ENCODE measurements at regions not wholly inside any gene's neighbourhood (a gene's known extent, or its start where the extent isn't known, plus 50 kb on each side); places are given as distances from the start of the nearest gene placed in this dataset.

- DNase-seq (ENCODE audit: low read depth in 4 of 4, low spot score in 3 of 4) = no peak
Measured at GRCh38 chr9:103734471-103734870, 359.6 kb upstream of the SMC2 start.

- no peak for DNase-seq (ENCODE audit: low read depth in 4 of 4, low spot score in 3 of 4)
Measured at GRCh38 chr9:103755441-103755840, 338.7 kb upstream of the SMC2 start.

DNA sequence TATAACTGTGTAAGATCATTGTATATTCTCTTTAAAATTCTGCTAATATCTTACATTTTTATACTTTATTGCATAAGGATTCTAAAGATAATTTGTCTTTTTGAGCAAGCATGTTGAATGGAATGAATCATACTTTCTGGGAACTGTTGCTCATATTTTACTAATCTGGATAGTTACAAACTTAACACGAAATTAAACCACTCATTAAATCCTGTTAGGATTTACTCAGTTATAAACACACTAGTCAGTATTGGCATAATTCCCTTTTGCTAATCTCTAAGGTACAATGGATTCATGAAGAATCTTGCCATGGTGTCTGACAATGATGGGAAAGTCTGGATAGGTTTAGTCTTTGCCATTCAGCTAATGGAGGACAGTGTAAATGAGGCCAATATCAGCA, 338.1 kb upstream of the SMC2 start:
- no peak for DNase-seq (ENCODE audit: low read depth in 4 of 4, low spot score in 3 of 4)

DNA sequence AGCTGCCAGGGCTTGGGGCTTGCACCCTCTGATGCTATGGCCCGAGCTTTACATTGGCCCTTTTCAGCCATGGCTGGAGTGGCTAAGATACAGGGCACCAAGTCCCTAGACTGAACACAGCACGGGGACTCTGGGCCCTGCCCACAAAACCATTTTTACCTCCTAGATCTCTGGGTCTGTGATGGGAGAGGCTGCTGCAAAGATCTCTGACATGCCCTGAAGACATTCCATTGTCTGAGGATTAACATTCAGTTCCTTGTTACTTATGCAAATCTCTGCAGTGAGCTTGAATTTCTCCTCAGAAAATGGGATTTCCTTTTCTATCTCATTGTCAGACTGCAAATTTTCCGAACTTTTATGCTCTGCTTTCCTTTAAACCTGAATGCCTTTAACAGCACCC, 337.0 kb upstream of the SMC2 start:
- no peak for DNase-seq (ENCODE audit: low read depth in 4 of 4, low spot score in 3 of 4)

- no peak for DNase-seq (ENCODE audit: low read depth in 4 of 4, low spot score in 3 of 4)
Measured at GRCh38 chr9:103761466-103761865, 332.6 kb upstream of the SMC2 start.

DNA sequence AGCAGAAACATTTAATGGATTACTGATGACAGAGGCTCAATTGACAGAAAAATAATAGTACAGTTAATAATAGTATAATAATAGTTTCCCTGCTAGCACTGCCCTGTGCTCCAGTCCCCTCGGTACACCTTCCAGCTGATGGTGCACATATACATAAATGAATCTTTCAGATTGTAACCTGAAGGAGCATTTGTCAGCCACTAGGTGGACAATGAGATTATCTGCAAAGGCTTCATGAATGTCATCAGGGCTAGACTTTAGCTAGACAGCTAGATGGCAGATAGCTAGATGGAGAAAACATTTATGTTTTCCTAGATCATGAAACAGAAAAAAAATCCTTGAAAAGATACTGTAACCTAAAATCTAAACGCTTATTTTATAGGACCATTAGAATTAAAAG, 304.4 kb upstream of the SMC2 start:
- DNase-seq (ENCODE audit: low read depth in 4 of 4, low spot score in 3 of 4) = no peak

- DNase-seq (ENCODE audit: low read depth in 4 of 4, low spot score in 3 of 4) = no peak
Measured at GRCh38 chr9:103798620-103799019, 295.5 kb upstream of the SMC2 start.

GRCh38 chr9:103799959-103800358, 294.1 kb upstream of the SMC2 start:
- no peak for DNase-seq (ENCODE audit: low read depth in 4 of 4, low spot score in 3 of 4)

DNA sequence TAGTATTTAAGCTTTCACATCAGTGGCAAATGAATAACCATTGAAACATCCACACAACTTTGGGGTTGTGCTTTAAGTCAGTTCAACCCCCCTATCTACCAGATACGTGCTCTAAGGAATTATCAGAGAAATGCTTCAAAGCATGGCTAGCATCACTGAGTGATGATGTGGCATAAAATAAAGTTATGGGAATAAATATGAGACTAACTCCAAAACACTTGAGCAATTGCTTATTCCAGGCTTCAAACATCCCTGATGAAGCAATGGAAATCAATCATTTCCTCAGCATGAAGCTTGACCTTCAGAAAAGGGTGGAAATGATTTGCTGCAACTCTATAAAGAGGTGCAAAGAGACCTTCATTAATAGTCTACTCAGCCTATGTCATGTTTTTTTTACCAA, 292.0 kb upstream of the SMC2 start:
- no peak for DNase-seq (ENCODE audit: low read depth in 4 of 4, low spot score in 3 of 4)

DNA sequence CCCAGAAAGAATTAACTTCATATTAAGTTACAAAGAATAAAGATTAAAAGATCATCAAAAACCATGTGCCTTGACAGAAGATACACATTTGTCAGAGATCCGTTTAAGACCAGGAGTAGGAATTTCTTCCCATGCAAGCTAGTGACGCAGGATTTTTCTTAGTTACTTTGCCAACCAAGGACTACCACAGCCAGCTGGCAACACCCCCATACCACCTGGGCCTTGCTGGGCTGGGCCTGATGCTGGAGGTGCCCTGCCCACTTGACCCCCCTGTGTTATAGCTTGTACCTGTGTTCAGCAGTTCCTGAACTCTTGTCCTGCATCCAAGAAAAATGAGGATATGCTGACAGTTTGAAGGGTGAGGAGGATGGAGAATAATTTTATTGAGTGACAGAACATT, 290.9 kb upstream of the SMC2 start:
- DNase-seq (ENCODE audit: low read depth in 4 of 4, low spot score in 3 of 4) = no peak

GRCh38 chr9:103804077-103804735, 289.9 kb upstream of the SMC2 start:
- DNase-seq (ENCODE audit: low read depth in 4 of 4, low spot score in 3 of 4) = no peak

- DNase-seq (ENCODE audit: low read depth in 4 of 4, low spot score in 3 of 4) = no peak
Measured at GRCh38 chr9:103809745-103810144, 284.4 kb upstream of the SMC2 start.

DNA sequence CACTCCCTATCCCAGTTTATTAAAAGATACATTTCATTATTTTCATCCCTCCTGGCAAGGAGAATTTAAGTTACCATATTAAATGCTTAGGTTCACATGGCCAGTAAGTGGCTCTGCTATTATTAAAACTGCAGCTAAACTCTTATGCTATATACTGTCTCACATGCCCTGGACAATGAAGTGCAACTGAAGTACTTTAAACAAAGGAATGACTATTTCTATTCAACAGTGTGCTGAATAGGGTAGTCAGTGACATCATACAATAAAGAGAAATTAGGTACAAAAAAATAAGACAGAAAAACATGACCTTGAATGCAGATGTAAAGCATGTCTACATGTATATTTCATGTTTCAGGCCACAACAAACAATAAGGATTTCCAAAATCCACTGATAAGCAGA, 282.6 kb upstream of the SMC2 start:
- DNase-seq (ENCODE audit: low read depth in 4 of 4, low spot score in 3 of 4) = no peak

DNA sequence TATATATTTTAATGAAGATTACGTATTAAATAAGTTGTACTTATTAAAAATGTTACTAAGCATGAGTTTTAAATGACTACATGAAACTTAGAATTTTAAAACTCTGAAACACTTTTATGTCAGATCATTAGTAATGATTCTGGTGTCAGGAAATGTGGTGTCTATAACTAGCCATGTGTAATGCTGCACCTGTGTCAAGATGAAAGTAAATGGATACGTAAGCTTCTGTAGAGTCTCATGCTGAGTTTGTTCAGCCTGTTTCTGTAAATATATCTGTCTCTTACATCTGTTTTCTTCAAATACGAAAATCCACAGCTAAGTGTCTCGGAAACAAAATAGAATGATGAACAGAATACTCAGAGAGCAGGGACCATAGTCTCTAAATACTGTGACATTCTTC, 278.0 kb upstream of the SMC2 start:
- no peak for DNase-seq (ENCODE audit: low read depth in 4 of 4, low spot score in 3 of 4)

DNA sequence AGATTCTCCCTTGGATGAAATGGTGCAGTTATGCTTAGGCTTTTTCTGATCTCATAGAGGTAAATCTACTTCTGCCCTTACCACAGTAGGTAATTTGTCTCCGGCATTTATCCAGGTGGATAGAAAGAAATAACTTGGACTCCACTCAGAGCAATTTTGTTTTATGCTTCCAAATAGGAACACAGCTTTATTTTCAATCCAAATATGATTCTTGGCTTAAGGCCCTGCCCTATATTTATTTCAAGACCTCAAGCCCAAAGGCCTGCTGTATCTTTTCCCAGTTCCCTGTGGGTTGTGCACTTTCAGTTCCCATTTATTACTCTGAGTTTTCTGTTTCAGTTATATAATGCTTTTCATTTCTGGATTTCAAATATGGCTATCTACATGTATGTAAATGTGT, 274.2 kb upstream of the SMC2 start:
- DNase-seq (ENCODE audit: low read depth in 4 of 4, low spot score in 3 of 4) = no peak

- no peak for DNase-seq (ENCODE audit: low read depth in 4 of 4, low spot score in 3 of 4)
Measured at GRCh38 chr9:103821115-103821514, 273.0 kb upstream of the SMC2 start.

DNA sequence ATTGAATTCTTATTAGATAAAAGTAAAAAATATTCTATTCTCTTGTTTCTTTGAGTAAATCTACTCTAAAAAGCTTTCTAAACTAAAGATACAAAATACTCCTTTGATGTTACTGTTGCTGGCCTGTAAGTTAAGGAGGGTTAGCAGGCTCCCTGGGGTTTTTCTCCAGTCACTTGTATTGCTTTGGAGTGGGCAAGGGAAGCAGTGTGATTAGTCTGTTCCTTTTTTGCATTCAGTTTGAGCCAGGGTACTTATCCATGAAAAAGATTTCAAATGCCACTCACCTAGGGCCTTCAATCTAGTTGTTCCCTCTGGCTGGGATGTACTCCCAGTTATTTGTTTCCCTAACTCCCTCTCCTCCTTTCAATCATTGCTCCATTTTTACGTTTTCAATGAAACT, 256.2 kb upstream of the SMC2 start:
- DNase-seq (ENCODE audit: low read depth in 4 of 4, low spot score in 3 of 4) = no peak

- no peak for DNase-seq (ENCODE audit: low read depth in 4 of 4, low spot score in 3 of 4)
Measured at GRCh38 chr9:103839197-103839596, 254.9 kb upstream of the SMC2 start.

- no peak for DNase-seq (ENCODE audit: low read depth in 4 of 4, low spot score in 3 of 4)
Measured at GRCh38 chr9:103867886-103868285, 226.2 kb upstream of the SMC2 start.

DNA sequence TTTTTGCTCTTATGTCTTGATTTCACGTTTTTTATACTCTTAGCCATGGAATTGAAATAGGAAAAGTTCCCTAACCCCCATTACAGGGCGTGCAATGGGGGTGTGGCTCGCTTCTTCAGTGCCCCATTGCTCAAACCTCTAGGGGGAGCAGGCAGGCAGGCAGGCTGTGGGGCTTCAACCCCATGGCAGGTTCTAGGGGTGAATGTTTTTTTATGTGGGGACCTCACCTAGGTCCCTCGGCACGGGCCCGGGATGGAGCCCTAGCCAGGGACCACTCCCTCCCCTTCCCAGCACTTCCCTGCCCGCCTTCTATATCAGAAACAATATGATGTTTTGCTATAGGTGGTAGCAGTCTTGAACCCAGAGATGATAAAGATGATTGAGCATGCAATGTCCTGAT, 221.3 kb upstream of the SMC2 start:
- DNase-seq (ENCODE audit: low read depth in 4 of 4, low spot score in 3 of 4) = no peak

- no peak for DNase-seq (ENCODE audit: low read depth in 4 of 4, low spot score in 3 of 4)
Measured at GRCh38 chr9:103881419-103881818, 212.7 kb upstream of the SMC2 start.

DNA sequence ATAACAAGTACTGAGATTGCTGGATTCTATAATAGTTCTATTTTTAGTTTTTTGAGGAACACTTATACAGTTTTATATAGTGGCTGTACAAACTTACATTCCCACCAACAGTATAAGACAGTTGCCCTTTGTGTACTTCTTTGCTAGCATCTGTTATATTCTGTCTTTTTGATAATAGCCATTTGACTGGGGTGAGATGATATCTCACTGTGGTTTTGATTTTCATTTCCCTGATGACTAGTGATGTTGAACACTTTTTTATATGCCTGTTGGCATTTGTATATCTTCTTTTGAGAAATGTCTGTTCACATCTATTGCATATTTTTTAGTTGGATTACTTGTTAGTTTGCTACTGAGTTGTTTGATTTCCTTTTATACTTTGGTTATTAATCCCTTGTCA, 204.1 kb upstream of the SMC2 start:
- DNase-seq (ENCODE audit: low read depth in 4 of 4, low spot score in 3 of 4) = no peak

- no peak for DNase-seq (ENCODE audit: low read depth in 4 of 4, low spot score in 3 of 4)
Measured at GRCh38 chr9:103894184-103894583, 199.9 kb upstream of the SMC2 start.
